Neural crest cell (in vitro differentiated cells): ENCODE measurements at regions not wholly inside any gene's neighbourhood (a gene's known extent, or its start where the extent isn't known, plus 50 kb on each side); places are given as distances from the start of the nearest gene placed in this dataset.
"Not testable (repeated sequence)": the region's sequence is repeated elsewhere in the genome, so short reads cannot be mapped to it uniquely, and the experiment has no call there.

Experiments
- DNase-seq: peaks from one replicate; pipeline ENCODE4 v3.0.0; 2021; ENCODE audit warnings: low read depth, mixed read lengths, low spot score
- H3K27ac Mint-ChIP-seq: one replicate; pipeline ENCODE4 v1.8.0; 2021; ENCODE audit warnings: mild to moderate bottlenecking, mixed read lengths; ENCODE audit not compliant: unreplicated experiment
- H3K27me3 Mint-ChIP-seq: 2 replicates; pipeline ENCODE4 v1.8.0; 2021; ENCODE audit warnings: low read depth, mild to moderate bottlenecking, mixed read lengths
- H3K36me3 Mint-ChIP-seq: 2 replicates; pipeline ENCODE4 v1.8.0; 2021; ENCODE audit warnings: low read depth, mild to moderate bottlenecking, mixed read lengths
- H3K4me1 Mint-ChIP-seq: 2 replicates; pipeline ENCODE4 v1.8.0; 2021; ENCODE audit warnings: mixed read lengths
- H3K4me3 Mint-ChIP-seq: one replicate; pipeline ENCODE4 v1.8.0; 2021; ENCODE audit warnings: mild to moderate bottlenecking, mixed read lengths
- H3K9me3 Mint-ChIP-seq: 2 replicates; pipeline ENCODE4 v1.8.0; 2021; ENCODE audit warnings: mixed read lengths
- CTCF ChIP-seq: fragments of 200-600 bp; sonication (generic); conservative IDR thresholded peaks from 2 replicates; pipeline ENCODE4 v1.5.0; 2021; ENCODE audit warnings: antibody characterized with exemption, mild to moderate bottlenecking

GRCh38 chr13:38086013-38086412 is 216.4 kb upstream of the TRPC4 start:
- H3K27me3 Mint-ChIP-seq: no peaks in the 10 kb centered on the region
- peaks cover 9% of the 10 kb centered on the region for H3K9me3 Mint-ChIP-seq
- no peaks in the 10 kb centered on the region for H3K36me3 Mint-ChIP-seq
- DNase-seq: no peak
- no peak overlapping the region for H3K27ac Mint-ChIP-seq
- no peaks in the 10 kb centered on the region for H3K4me1 Mint-ChIP-seq
- TF ChIP-seq CTCF: no peak
- no peak overlapping the region for H3K4me3 Mint-ChIP-seq

GRCh38 chr13:38073931-38074330 is 204.4 kb upstream of the TRPC4 start:
- Mint-ChIP-seq H3K4me3 (no peak overlapping the region), H3K36me3 (no peaks in the 10 kb centered on the region), H3K9me3 (peaks cover 6% of the 10 kb centered on the region), H3K27ac (no peak overlapping the region), H3K4me1 (no peaks in the 10 kb centered on the region), H3K27me3 (no peaks in the 10 kb centered on the region)
- TF ChIP-seq CTCF: no peak
- no peak for DNase-seq

- H3K27me3 Mint-ChIP-seq: no peaks in the 10 kb centered on the region
- no peak for TF ChIP-seq CTCF
- no peak overlapping the region for H3K27ac Mint-ChIP-seq
- H3K4me3 Mint-ChIP-seq: no peak overlapping the region
- DNase-seq: no peak
- peaks cover 7% of the 10 kb centered on the region for H3K9me3 Mint-ChIP-seq
- no peaks in the 10 kb centered on the region for H3K4me1 Mint-ChIP-seq
- H3K36me3 Mint-ChIP-seq: no peaks in the 10 kb centered on the region
Measured at GRCh38 chr13:38072696-38073095, 203.1 kb upstream of the TRPC4 start.

- DNase-seq, H3K4me1 Mint-ChIP-seq, H3K27ac Mint-ChIP-seq, H3K36me3 Mint-ChIP-seq, H3K4me3 Mint-ChIP-seq, H3K27me3 Mint-ChIP-seq, H3K9me3 Mint-ChIP-seq: not testable (repeated sequence)
Measured at GRCh38 chr13:38071340-38071739, 201.8 kb upstream of the TRPC4 start.

GRCh38 chr13:38053896-38054295 is 184.3 kb upstream of the TRPC4 start:
- no peak overlapping the region for H3K4me3 Mint-ChIP-seq
- H3K36me3 Mint-ChIP-seq: no peaks in the 10 kb centered on the region
- H3K9me3 Mint-ChIP-seq: peaks cover 3% of the 10 kb centered on the region
- DNase-seq: no peak
- H3K27me3 Mint-ChIP-seq: no peaks in the 10 kb centered on the region
- H3K27ac Mint-ChIP-seq: no peak overlapping the region
- H3K4me1 Mint-ChIP-seq: no peaks in the 10 kb centered on the region
- TF ChIP-seq CTCF: no peak

- no peak for TF ChIP-seq CTCF
- DNase-seq: no peak
- Mint-ChIP-seq H3K27me3 (no peaks in the 10 kb centered on the region), H3K9me3 (peaks cover 5% of the 10 kb centered on the region), H3K4me1 (peaks cover 4% of the 10 kb centered on the region), H3K36me3 (peaks cover 5% of the 10 kb centered on the region), H3K27ac (peak overlapping the region; percentile 60), H3K4me3 (no peak overlapping the region)
Measured at GRCh38 chr13:38046049-38046376, 176.4 kb upstream of the TRPC4 start.
